ENCODE measurements at regions not wholly inside any gene's neighbourhood (a gene's known extent, or its start where the extent isn't known, plus 50 kb on each side); places are given as distances from the start of the nearest gene placed in this dataset.
"Not testable (repeated sequence)": the region's sequence is repeated elsewhere in the genome, so short reads cannot be mapped to it uniquely, and the experiment has no call there.

- DNase-seq, result no peak
These were observed 124.4 kb upstream of the NMUR2 start for GRCh38 chr5:152529440-152529839.

GRCh38 chr5:152532714-152533113, 127.6 kb upstream of the NMUR2 start:
- no peak for DNase-seq

GRCh38 chr5:152534641-152535040, 129.6 kb upstream of the NMUR2 start:
- no peak for DNase-seq

- DNase-seq, result no peak
These were observed 137.7 kb upstream of the NMUR2 start for GRCh38 chr5:152542741-152543140.

- no peak for DNase-seq
These were observed 141.4 kb upstream of the NMUR2 start for GRCh38 chr5:152546493-152546892.

- DNase-seq, result no peak
These were observed 142.1 kb upstream of the NMUR2 start for GRCh38 chr5:152547202-152547601.

GRCh38 chr5:152549709-152550108, 144.6 kb upstream of the NMUR2 start:
- DNase-seq, result no peak

GRCh38 chr5:152551061-152551460, 146.0 kb upstream of the NMUR2 start:
- no peak for DNase-seq

GRCh38 chr5:152556784-152557183, 151.7 kb upstream of the NMUR2 start:
- no peak for DNase-seq

- peak; percentile 12 for DNase-seq
These were observed 155.5 kb upstream of the NMUR2 start for GRCh38 chr5:152560512-152561137.

- DNase-seq, result no peak
These were observed 162.9 kb upstream of the NMUR2 start for GRCh38 chr5:152568016-152568415.

GRCh38 chr5:152572812-152573211, 167.7 kb upstream of the NMUR2 start:
- DNase-seq, result no peak

- DNase-seq, result no peak
These were observed 179.0 kb upstream of the NMUR2 start for GRCh38 chr5:152584103-152584502.

GRCh38 chr5:152592416-152592815, 187.3 kb upstream of the NMUR2 start:
- no peak for DNase-seq

GRCh38 chr5:152593388-152593787, 188.3 kb upstream of the NMUR2 start:
- DNase-seq, result no peak

GRCh38 chr5:152595405-152595804, 190.3 kb upstream of the NMUR2 start:
- DNase-seq, result no peak

- no peak for DNase-seq
These were observed 194.0 kb upstream of the NMUR2 start for GRCh38 chr5:152599096-152599495.

- DNase-seq, result no peak
These were observed 197.0 kb upstream of the NMUR2 start for GRCh38 chr5:152601806-152602732.

GRCh38 chr5:152606050-152606449, 201.0 kb upstream of the NMUR2 start:
- DNase-seq, result not testable (repeated sequence)

GRCh38 chr5:152606776-152607364, 201.8 kb upstream of the NMUR2 start:
- no peak for DNase-seq

- DNase-seq, result no peak
These were observed 202.5 kb upstream of the NMUR2 start for GRCh38 chr5:152607401-152608160.

- no peak for DNase-seq
These were observed 203.4 kb upstream of the NMUR2 start for GRCh38 chr5:152608458-152608857.

GRCh38 chr5:152619756-152620155, 214.7 kb upstream of the NMUR2 start:
- no peak for DNase-seq

Data from activated CD4-positive, alpha-beta T cell treated with anti-CD3 and anti-CD28 coated beads, Interleukin-2, amount 50 U/mL, for 1 hour (primary cell).